HepG2 (cell line): ENCODE measurements at regions not wholly inside any gene's neighbourhood (a gene's known extent, or its start where the extent isn't known, plus 50 kb on each side); places are given as distances from the start of the nearest gene placed in this dataset.
A peak's percentile ranks its signal among the peaks of the same experiment; 100 is the strongest.

ENCODE experiments used
- ARID5B ChIP-seq: IDR thresholded peaks from 2 replicates; pipeline ENCODE4 v1.4.0; 2020; ENCODE audit warnings: mild to moderate bottlenecking, missing genetic modification reagents
- EZH2 ChIP-seq: conservative IDR thresholded peaks from 2 replicates; pipeline ENCODE4 v1.6.1; 2012; ENCODE audit warnings: mild to moderate bottlenecking, low read depth, low read length, moderate library complexity
- FOXA3 ChIP-seq: IDR thresholded peaks from 2 replicates; pipeline ENCODE4 v1.6.1; 2016; ENCODE audit warnings: missing genetic modification reagents, missing compliant biosample characterization
- FOXK2 ChIP-seq: fragments of 450-650 bp; IDR thresholded peaks from 2 replicates; pipeline ENCODE4 v1.6.1; 2016
- FOXO4 ChIP-seq: sonication (generic); formaldehyde crosslinking; conservative IDR thresholded peaks from 2 replicates; pipeline ENCODE4 v1.8.1; 2023; ENCODE audit warnings: missing genetic modification reagents
- GZF1 ChIP-seq: sonication (generic); formaldehyde crosslinking; IDR thresholded peaks from 2 replicates; pipeline ENCODE4 v1.5.1; 2020; ENCODE audit warnings: mild to moderate bottlenecking, missing genetic modification reagents
- KLF6 ChIP-seq: IDR thresholded peaks from 2 replicates; pipeline ENCODE4 v1.8.0; 2016; ENCODE audit warnings: missing biosample characterization, missing genetic modification reagents
- MLX ChIP-seq: IDR thresholded peaks from 2 replicates; pipeline ENCODE4 v1.6.1; 2016
- PHF21A ChIP-seq: sonication (generic); formaldehyde crosslinking; IDR thresholded peaks from 2 replicates; pipeline ENCODE4 v1.5.0; 2020; ENCODE audit warnings: mild to moderate bottlenecking, missing genetic modification reagents
- RBFOX2 ChIP-seq: fragments of 200-400 bp; formaldehyde crosslinking; IDR thresholded peaks from 2 replicates; pipeline ENCODE4 v1.6.1; 2017; ENCODE audit warnings: low read depth, mild to moderate bottlenecking, low read length
- RFXANK ChIP-seq: IDR thresholded peaks from 2 replicates; pipeline ENCODE4 v1.6.1; 2016
- SAFB2 ChIP-seq: sonication (generic); formaldehyde crosslinking; IDR thresholded peaks from 2 replicates; pipeline ENCODE4 v1.5.1; 2020; ENCODE audit warnings: missing genetic modification reagents, low read depth, mild to moderate bottlenecking, borderline replicate concordance
- STAT6 ChIP-seq: sonication (generic); formaldehyde crosslinking; IDR thresholded peaks from 2 replicates; pipeline ENCODE4 v1.4.0; 2020; ENCODE audit warnings: missing genetic modification reagents, mild to moderate bottlenecking, borderline replicate concordance
- TAF15 ChIP-seq: fragments of 200-400 bp; formaldehyde crosslinking; IDR thresholded peaks from one replicate; pipeline ENCODE4 v1.6.1; 2018; ENCODE audit warnings: mild to moderate bottlenecking, low read depth, low read length; ENCODE audit not compliant: poor library complexity, severe bottlenecking
- ZFY ChIP-seq: sonication (generic); formaldehyde crosslinking; IDR thresholded peaks from 2 replicates; pipeline ENCODE4 v1.4.0; 2020; ENCODE audit warnings: missing genetic modification reagents
- ZNF251 ChIP-seq: sonication (generic); formaldehyde crosslinking; IDR thresholded peaks from 2 replicates; pipeline ENCODE4 v1.9.0; 2021; ENCODE audit warnings: mild to moderate bottlenecking, missing genetic modification reagents
- ZNF451 ChIP-seq: sonication (generic); formaldehyde crosslinking; IDR thresholded peaks from 2 replicates; pipeline ENCODE4 v1.5.0; 2020; ENCODE audit warnings: mild to moderate bottlenecking, missing genetic modification reagents
- ZNF83 ChIP-seq: sonication (generic); formaldehyde crosslinking; IDR thresholded peaks from 2 replicates; pipeline ENCODE4 v1.4.0; 2020; ENCODE audit warnings: missing genetic modification reagents, mild to moderate bottlenecking, borderline replicate concordance
- ZXDC ChIP-seq: sonication (generic); formaldehyde crosslinking; IDR thresholded peaks from 2 replicates; pipeline ENCODE4 v1.5.0; 2020; ENCODE audit warnings: mild to moderate bottlenecking, missing genetic modification reagents

- TF ChIP-seq ZXDC (CRISPR knock-in tag), result no peak
- peak; percentile 81 for TF ChIP-seq PHF21A (CRISPR knock-in tag)
- TF ChIP-seq GZF1, result peak; percentile 66; the same call in 1 of the 2 replicates
- TF ChIP-seq SAFB2 (CRISPR knock-in tag), result 0 out of 2 replicates have a peak, but pooled peaks have one; percentile 49
- no peak for TF ChIP-seq FOXO4 (CRISPR knock-in tag)
- TF ChIP-seq ZNF83 (CRISPR knock-in tag), result no peak
- TF ChIP-seq TAF15, result no peak
- no peak for TF ChIP-seq RFXANK
- TF ChIP-seq ZNF251 (CRISPR knock-in tag), result no peak
- no peak for TF ChIP-seq EZH2
- TF ChIP-seq ZFY (CRISPR knock-in tag), result no peak
- TF ChIP-seq ZNF451 (CRISPR knock-in tag), result no peak
- no peak for TF ChIP-seq STAT6 (CRISPR knock-in tag)
- TF ChIP-seq KLF6 (CRISPR knock-in tag), result no peak
- TF ChIP-seq FOXA3, result peak; percentile 57
- TF ChIP-seq MLX (CRISPR knock-in tag), result no peak
- peak; percentile 85 for TF ChIP-seq ARID5B (CRISPR knock-in tag)
- no peak; the same call in 1 of the 2 replicates for TF ChIP-seq RBFOX2
- TF ChIP-seq FOXK2, result no peak
Measured at GRCh38 chr12:46523863-46524770, 151.5 kb upstream of the SLC38A2 start (continued).
